NB4 (cell line): ENCODE measurements at regions not wholly inside any gene's neighbourhood (a gene's known extent, or its start where the extent isn't known, plus 50 kb on each side); places are given as distances from the start of the nearest gene placed in this dataset.
"Not testable (repeated sequence)": the region's sequence is repeated elsewhere in the genome, so short reads cannot be mapped to it uniquely, and the experiment has no call there.

ENCODE experiments used
- DNase-seq: peaks from one replicate; pipeline ENCODE4 v3.0.0; 2010; ENCODE audit warnings: low read depth
- H3K4me3 ChIP-seq: one replicate; pipeline ENCODE4 v1.5.1; 2011; ENCODE audit warnings: mild to moderate bottlenecking, low read depth, low read length, moderate library complexity
- CTCF ChIP-seq: IDR thresholded peaks from one replicate; pipeline ENCODE4 v1.5.1; 2012; ENCODE audit warnings: low read depth, low read length
- MAX ChIP-seq: IDR thresholded peaks from 2 replicates; pipeline ENCODE4 v1.6.1; 2011; ENCODE audit warnings: low read depth, low read length
- MYC ChIP-seq: IDR thresholded peaks from 2 replicates; pipeline ENCODE4 v1.6.1; 2011; ENCODE audit warnings: low read depth, low read length
- POLR2A ChIP-seq: IDR thresholded peaks from 2 replicates; pipeline ENCODE4 v1.6.1; 2011; ENCODE audit warnings: mild to moderate bottlenecking; ENCODE audit not compliant: insufficient read length; ENCODE audit errors: extremely low read depth

GRCh38 chr10:90224791-90225566, 523.6 kb downstream of the KIF20B start:
- DNase-seq = no peak
- TF ChIP-seq POLR2A = no peak
- no peak for TF ChIP-seq MAX
- TF ChIP-seq MYC = no peak
- no peak for TF ChIP-seq CTCF
- H3K4me3 ChIP-seq = no peak overlapping the region

GRCh38 chr10:90226517-90226916, 525.1 kb downstream of the KIF20B start:
- no peak overlapping the region for H3K4me3 ChIP-seq
- DNase-seq = no peak
- TF ChIP-seq MYC (no peak), MAX (no peak), POLR2A (no peak), CTCF (no peak)

- no peak overlapping the region for H3K4me3 ChIP-seq
- DNase-seq = no peak
- no peak for TF ChIP-seq CTCF
- no peak for TF ChIP-seq MAX
- TF ChIP-seq MYC = no peak
- TF ChIP-seq POLR2A = no peak
Observed at GRCh38 chr10:90227217-90227656, 525.8 kb downstream of the KIF20B start.

- no peak overlapping the region for H3K4me3 ChIP-seq
- TF ChIP-seq CTCF (no peak), MYC (no peak), MAX (no peak), POLR2A (no peak)
- no peak for DNase-seq
Observed at GRCh38 chr10:90227786-90228185, 526.4 kb downstream of the KIF20B start.

GRCh38 chr10:90229486-90229885, 528.1 kb downstream of the KIF20B start:
- no peak overlapping the region for H3K4me3 ChIP-seq
- TF ChIP-seq MYC (no peak), POLR2A (no peak), CTCF (no peak), MAX (no peak)
- DNase-seq = no peak

GRCh38 chr10:90233805-90234204, 532.4 kb downstream of the KIF20B start:
- DNase-seq = not testable (repeated sequence)

More at GRCh38 chr10:90233805-90234204, 532.4 kb downstream of the KIF20B start:
- not testable (repeated sequence) for H3K4me3 ChIP-seq
